ENCODE measurements at regions not wholly inside any gene's neighbourhood (a gene's known extent, or its start where the extent isn't known, plus 50 kb on each side); places are given as distances from the start of the nearest gene placed in this dataset.

GRCh38 chr19:33900817-33901216 is 104.1 kb downstream of the KCTD15 start:
- H3K9me3 Mint-ChIP-seq = peaks cover 15% of the 10 kb centered on the region
- H3K4me3 Mint-ChIP-seq = no peak overlapping the region
- DNase-seq (ENCODE audit: extremely low spot score, unreplicated experiment) = no peak
- peaks cover 9% of the 10 kb centered on the region for H3K4me1 Mint-ChIP-seq (ENCODE audit: unreplicated experiment)
- H3K36me3 Mint-ChIP-seq = peaks cover 7% of the 10 kb centered on the region
- H3K27ac Mint-ChIP-seq = no peak overlapping the region
- no peak for TF ChIP-seq CTCF (conservative IDR thresholded peaks at IDR 0.05)
- H3K27me3 Mint-ChIP-seq = peaks cover 8% of the 10 kb centered on the region

- peaks cover 9% of the 10 kb centered on the region for H3K4me1 Mint-ChIP-seq (ENCODE audit: unreplicated experiment)
- no peak overlapping the region for H3K27ac Mint-ChIP-seq
- H3K9me3 Mint-ChIP-seq = peaks cover 19% of the 10 kb centered on the region
- no peak for TF ChIP-seq CTCF (conservative IDR thresholded peaks at IDR 0.05)
- no peak for DNase-seq (ENCODE audit: extremely low spot score, unreplicated experiment)
- H3K4me3 Mint-ChIP-seq = no peak overlapping the region
- peaks cover 7% of the 10 kb centered on the region for H3K36me3 Mint-ChIP-seq
- H3K27me3 Mint-ChIP-seq = peaks cover 14% of the 10 kb centered on the region
These were observed 105.7 kb downstream of the KCTD15 start for GRCh38 chr19:33902395-33902794.

- Mint-ChIP-seq H3K36me3 (peaks cover 4% of the 10 kb centered on the region), H3K4me3 (no peak overlapping the region), H3K9me3 (peaks cover 17% of the 10 kb centered on the region), H3K27me3 (peaks cover 15% of the 10 kb centered on the region), H3K4me1 (ENCODE audit: unreplicated experiment) (peaks cover 9% of the 10 kb centered on the region), H3K27ac (no peak overlapping the region)
- no peak for DNase-seq (ENCODE audit: extremely low spot score, unreplicated experiment)
- no peak for TF ChIP-seq CTCF (conservative IDR thresholded peaks at IDR 0.05)
These were observed 106.3 kb downstream of the KCTD15 start for GRCh38 chr19:33902802-33903488.

GRCh38 chr19:33903489-33903850 is 106.8 kb downstream of the KCTD15 start:
- Mint-ChIP-seq H3K4me1 (ENCODE audit: unreplicated experiment) (peaks cover 9% of the 10 kb centered on the region), H3K27ac (no peak overlapping the region), H3K9me3 (peaks cover 12% of the 10 kb centered on the region)

GRCh38 chr19:33904681-33905080 is 108.0 kb downstream of the KCTD15 start:
- Mint-ChIP-seq H3K27me3 (peaks cover 24% of the 10 kb centered on the region), H3K4me1 (ENCODE audit: unreplicated experiment) (peaks cover 9% of the 10 kb centered on the region), H3K36me3 (no peaks in the 10 kb centered on the region), H3K9me3 (peaks cover 5% of the 10 kb centered on the region), H3K27ac (peak overlapping the region; percentile 78), H3K4me3 (peak overlapping the region; percentile 87)
- DNase-seq (ENCODE audit: extremely low spot score, unreplicated experiment) = no peak
- no peak for TF ChIP-seq CTCF (conservative IDR thresholded peaks at IDR 0.05)

More at GRCh38 chr19:33903489-33903850, 106.8 kb downstream of the KCTD15 start:
- H3K4me3 Mint-ChIP-seq = no peak overlapping the region
- no peak for TF ChIP-seq CTCF (conservative IDR thresholded peaks at IDR 0.05)
- H3K36me3 Mint-ChIP-seq = no peaks in the 10 kb centered on the region
- no peak for DNase-seq (ENCODE audit: extremely low spot score, unreplicated experiment)
- H3K27me3 Mint-ChIP-seq = peaks cover 19% of the 10 kb centered on the region

Data from type B pancreatic cell (in vitro differentiated cells).